ENCODE measurements at regions not wholly inside any gene's neighbourhood (a gene's known extent, or its start where the extent isn't known, plus 50 kb on each side); places are given as distances from the start of the nearest gene placed in this dataset.

DNA sequence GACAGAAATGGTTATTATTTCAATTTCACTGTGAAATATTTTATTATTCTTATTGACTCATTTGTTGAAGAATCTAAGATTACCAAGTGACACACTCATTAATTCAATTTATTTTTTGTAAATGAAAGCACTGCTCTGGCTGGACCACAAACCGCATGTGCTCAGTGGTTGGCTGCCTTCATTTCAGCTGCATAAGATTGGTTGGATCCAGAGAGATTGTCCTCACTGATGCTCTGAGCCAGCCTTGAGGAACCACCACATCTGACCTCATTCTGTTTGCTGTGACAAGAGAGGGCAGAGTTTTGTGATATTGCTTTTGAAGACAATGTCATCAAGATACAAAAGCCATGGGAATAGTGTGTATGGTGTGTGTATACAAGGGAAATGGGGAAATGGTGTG lies 192.1 kb downstream of the CYRIA start:
- ATAC-seq (ENCODE audit: poor library complexity) (no peak), DNase-seq (no peak)
- no peaks in the 10 kb centered on the region for H3K27me3 ChIP-seq (ENCODE audit: control insufficient read depth in 1 of 2, insufficient read depth in 2 of 2, low read length in 2 of 2)
- no peak overlapping the region for H3K27ac Mint-ChIP-seq
- no peak for TF ChIP-seq CTCF (IDR thresholded peaks at IDR 0.05)
- no peak overlapping the region for H3K4me3 Mint-ChIP-seq
- H3K27ac ChIP-seq (ENCODE audit: low read depth in 1 of 2, low read length in 2 of 2) = no peak overlapping the region
- CTCF ChIA-PET = no interaction called here
- POLR2A ChIA-PET = no interaction called here
- H3K36me3 ChIP-seq (ENCODE audit: insufficient read depth, low read length) = no peaks in the 10 kb centered on the region
- no peak overlapping the region for H3K4me3 ChIP-seq (ENCODE audit: low read length)
- H3K27me3 Mint-ChIP-seq = peaks cover 5% of the 10 kb centered on the region
- no peaks in the 10 kb centered on the region for H3K4me1 Mint-ChIP-seq (ENCODE audit: low read depth)
- intact Hi-C loops (cut with DNase I, micrococcal nuclease) = no loop called here
- no peaks in the 10 kb centered on the region for H3K9me3 Mint-ChIP-seq
- no peaks in the 10 kb centered on the region for H3K36me3 Mint-ChIP-seq (ENCODE audit: low read depth)
- no peaks in the 10 kb centered on the region for H3K4me1 ChIP-seq (ENCODE audit: insufficient read depth, low read length)
- H3K9me3 ChIP-seq (ENCODE audit: control insufficient read depth in 1 of 2, insufficient read depth in 1 of 2, low read length in 2 of 2) = no peaks in the 10 kb centered on the region

GRCh38 chr2:16470936-16471490 lies 194.6 kb downstream of the CYRIA start:
- no peaks in the 10 kb centered on the region for H3K36me3 ChIP-seq (ENCODE audit: insufficient read depth, low read length)
- no peak for DNase-seq
- no peak for TF ChIP-seq CTCF (IDR thresholded peaks at IDR 0.05)
- H3K9me3 ChIP-seq (ENCODE audit: control insufficient read depth in 1 of 2, insufficient read depth in 1 of 2, low read length in 2 of 2) = no peaks in the 10 kb centered on the region
- CTCF ChIA-PET = no interaction called here
- intact Hi-C loops (cut with DNase I, micrococcal nuclease) = no loop called here
- POLR2A ChIA-PET = no interaction called here
- H3K4me3 Mint-ChIP-seq = no peak overlapping the region
- peaks cover 8% of the 10 kb centered on the region for H3K27me3 Mint-ChIP-seq
- no peak for ATAC-seq (ENCODE audit: poor library complexity)
- no peak overlapping the region for H3K27ac ChIP-seq (ENCODE audit: low read depth in 1 of 2, low read length in 2 of 2)
- H3K4me1 ChIP-seq (ENCODE audit: insufficient read depth, low read length) = no peaks in the 10 kb centered on the region
- H3K4me3 ChIP-seq (ENCODE audit: low read length) = no peak overlapping the region
- no peak overlapping the region for H3K27ac Mint-ChIP-seq
- no peaks in the 10 kb centered on the region for H3K27me3 ChIP-seq (ENCODE audit: control insufficient read depth in 1 of 2, insufficient read depth in 2 of 2, low read length in 2 of 2)
- H3K36me3 Mint-ChIP-seq (ENCODE audit: low read depth) = no peaks in the 10 kb centered on the region
- no peaks in the 10 kb centered on the region for H3K4me1 Mint-ChIP-seq (ENCODE audit: low read depth)
- H3K9me3 Mint-ChIP-seq = no peaks in the 10 kb centered on the region

- Mint-ChIP-seq H3K27me3 (peaks cover 8% of the 10 kb centered on the region), H3K4me3 (no peak overlapping the region), H3K27ac (no peak overlapping the region), H3K4me1 (ENCODE audit: low read depth) (no peaks in the 10 kb centered on the region), H3K36me3 (ENCODE audit: low read depth) (no peaks in the 10 kb centered on the region), H3K9me3 (no peaks in the 10 kb centered on the region)
- ATAC-seq (ENCODE audit: poor library complexity) (no peak), DNase-seq (no peak)
- Histone ChIP-seq H3K4me1 (ENCODE audit: insufficient read depth, low read length) (no peaks in the 10 kb centered on the region), H3K27me3 (ENCODE audit: control insufficient read depth in 1 of 2, insufficient read depth in 2 of 2, low read length in 2 of 2) (no peaks in the 10 kb centered on the region), H3K27ac (ENCODE audit: low read depth in 1 of 2, low read length in 2 of 2) (no peak overlapping the region), H3K9me3 (ENCODE audit: control insufficient read depth in 1 of 2, insufficient read depth in 1 of 2, low read length in 2 of 2) (no peaks in the 10 kb centered on the region), H3K36me3 (ENCODE audit: insufficient read depth, low read length) (no peaks in the 10 kb centered on the region), H3K4me3 (ENCODE audit: low read length) (no peak overlapping the region)
- POLR2A ChIA-PET = interaction anchor here (0.7 kb wide), 1 partner anchor 48 kb away, joined by 3 read pairs; no protein-coding TSS in a partner anchor
- intact Hi-C loops (cut with DNase I, micrococcal nuclease) = no loop called here
- CTCF ChIA-PET = no interaction called here
- TF ChIP-seq CTCF (IDR thresholded peaks at IDR 0.05) = no peak
These were observed 198.8 kb downstream of the CYRIA start for GRCh38 chr2:16466821-16467151.
